Endodermal cell (in vitro differentiated cells): ENCODE measurements at regions not wholly inside any gene's neighbourhood (a gene's known extent, or its start where the extent isn't known, plus 50 kb on each side); places are given as distances from the start of the nearest gene placed in this dataset.

ENCODE experiments used
- DNase-seq: peaks from one replicate; pipeline ENCODE4 v3.0.0-alpha.2; 2017
- H3K27ac ChIP-seq: 2 replicates; pipeline ENCODE4 v1.5.1; 2013; ENCODE audit warnings: mild to moderate bottlenecking, low read depth, low read length, moderate library complexity
- H3K27me3 ChIP-seq: 2 replicates; pipeline ENCODE4 v1.6.1; 2013; ENCODE audit warnings: mild to moderate bottlenecking, low read length, moderate library complexity; ENCODE audit not compliant: insufficient read depth, control insufficient read depth, poor library complexity, severe bottlenecking
- H3K36me3 ChIP-seq: 2 replicates; pipeline ENCODE4 v1.7.0; 2013; ENCODE audit warnings: mild to moderate bottlenecking, low read length, moderate library complexity; ENCODE audit not compliant: control insufficient read depth, insufficient read depth
- H3K4me1 ChIP-seq: one replicate; pipeline ENCODE4 v1.7.0; 2013; ENCODE audit warnings: low read length; ENCODE audit not compliant: control insufficient read depth, insufficient read depth
- H3K4me3 ChIP-seq: 2 replicates; pipeline ENCODE4 v1.5.1; 2013; ENCODE audit warnings: mild to moderate bottlenecking, low read length, moderate library complexity
- H3K9ac ChIP-seq: 2 replicates; pipeline ENCODE4 v1.6.1; 2013; ENCODE audit warnings: mild to moderate bottlenecking, low read length, moderate library complexity; ENCODE audit not compliant: poor library complexity, severe bottlenecking; ENCODE audit errors: extremely low read depth
- H3K9me3 ChIP-seq: 2 replicates; pipeline ENCODE4 v1.6.1; 2013; ENCODE audit warnings: mild to moderate bottlenecking, low read length, moderate library complexity; ENCODE audit not compliant: control insufficient read depth
- H3K27ac Mint-ChIP-seq: 2 replicates; pipeline ENCODE4 v1.8.0; 2020; ENCODE audit warnings: mixed read lengths
- H3K27me3 Mint-ChIP-seq: 2 replicates; pipeline ENCODE4 v1.8.0; 2021; ENCODE audit warnings: mild to moderate bottlenecking, mixed read lengths; ENCODE audit not compliant: insufficient read depth
- H3K36me3 Mint-ChIP-seq: 2 replicates; pipeline ENCODE4 v1.8.0; 2020; ENCODE audit warnings: low read depth, mixed read lengths
- H3K4me1 Mint-ChIP-seq: 2 replicates; pipeline ENCODE4 v1.8.0; 2020; ENCODE audit warnings: mixed read lengths
- H3K4me3 Mint-ChIP-seq: 2 replicates; pipeline ENCODE4 v1.8.0; 2020; ENCODE audit warnings: mild to moderate bottlenecking, moderate library complexity, mixed read lengths
- H3K9me3 Mint-ChIP-seq: 2 replicates; pipeline ENCODE4 v1.8.0; 2020; ENCODE audit warnings: mild to moderate bottlenecking, mixed read lengths
- WGBS, 2 experiments: methylation state at CpG; one replicate each; pipeline versions ENCODE4 v1.1.5 to v1.1.7; 2013; ENCODE audit warnings: missing lambda C conversion rate in 2 of 2, mixed read lengths in 1 of 2; ENCODE audit not compliant: insufficient coverage in 1 of 2, insufficient read length in 1 of 2; 5-methylcytosine and 5-hydroxymethylcytosine counted together
- TF ChIP-seq, protein P1 (sequence below): fragments of 200-600 bp; sonication (generic); conservative IDR thresholded peaks from 2 replicates; pipeline ENCODE4 v1.5.0; 2021; ENCODE audit warnings: antibody characterized with exemption, mild to moderate bottlenecking

GRCh38 chr4:32219306-32220075, 1499.3 kb downstream of the PCDH7 start:
- H3K27ac Mint-ChIP-seq = no peak overlapping the region
- H3K9ac ChIP-seq = no peak overlapping the region
- H3K4me1 Mint-ChIP-seq = no peaks in the 10 kb centered on the region
- H3K36me3 Mint-ChIP-seq = no peaks in the 10 kb centered on the region
- no peak overlapping the region for H3K27ac ChIP-seq
- no peak for DNase-seq
- TF ChIP-seq, protein P1, sequence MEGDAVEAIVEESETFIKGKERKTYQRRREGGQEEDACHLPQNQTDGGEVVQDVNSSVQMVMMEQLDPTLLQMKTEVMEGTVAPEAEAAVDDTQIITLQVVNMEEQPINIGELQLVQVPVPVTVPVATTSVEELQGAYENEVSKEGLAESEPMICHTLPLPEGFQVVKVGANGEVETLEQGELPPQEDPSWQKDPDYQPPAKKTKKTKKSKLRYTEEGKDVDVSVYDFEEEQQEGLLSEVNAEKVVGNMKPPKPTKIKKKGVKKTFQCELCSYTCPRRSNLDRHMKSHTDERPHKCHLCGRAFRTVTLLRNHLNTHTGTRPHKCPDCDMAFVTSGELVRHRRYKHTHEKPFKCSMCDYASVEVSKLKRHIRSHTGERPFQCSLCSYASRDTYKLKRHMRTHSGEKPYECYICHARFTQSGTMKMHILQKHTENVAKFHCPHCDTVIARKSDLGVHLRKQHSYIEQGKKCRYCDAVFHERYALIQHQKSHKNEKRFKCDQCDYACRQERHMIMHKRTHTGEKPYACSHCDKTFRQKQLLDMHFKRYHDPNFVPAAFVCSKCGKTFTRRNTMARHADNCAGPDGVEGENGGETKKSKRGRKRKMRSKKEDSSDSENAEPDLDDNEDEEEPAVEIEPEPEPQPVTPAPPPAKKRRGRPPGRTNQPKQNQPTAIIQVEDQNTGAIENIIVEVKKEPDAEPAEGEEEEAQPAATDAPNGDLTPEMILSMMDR = no peak
- no peaks in the 10 kb centered on the region for H3K9me3 Mint-ChIP-seq
- no peaks in the 10 kb centered on the region for H3K27me3 ChIP-seq
- H3K36me3 ChIP-seq = no peaks in the 10 kb centered on the region
- 31 to 50% methylated on average over 2 to 3 of the region's 3 CpGs for WGBS, 2 experiments
- no peaks in the 10 kb centered on the region for H3K9me3 ChIP-seq
- no peaks in the 10 kb centered on the region for H3K27me3 Mint-ChIP-seq
- H3K4me3 Mint-ChIP-seq = no peak overlapping the region
- no peak overlapping the region for H3K4me3 ChIP-seq
- H3K4me1 ChIP-seq = no peaks in the 10 kb centered on the region

DNA sequence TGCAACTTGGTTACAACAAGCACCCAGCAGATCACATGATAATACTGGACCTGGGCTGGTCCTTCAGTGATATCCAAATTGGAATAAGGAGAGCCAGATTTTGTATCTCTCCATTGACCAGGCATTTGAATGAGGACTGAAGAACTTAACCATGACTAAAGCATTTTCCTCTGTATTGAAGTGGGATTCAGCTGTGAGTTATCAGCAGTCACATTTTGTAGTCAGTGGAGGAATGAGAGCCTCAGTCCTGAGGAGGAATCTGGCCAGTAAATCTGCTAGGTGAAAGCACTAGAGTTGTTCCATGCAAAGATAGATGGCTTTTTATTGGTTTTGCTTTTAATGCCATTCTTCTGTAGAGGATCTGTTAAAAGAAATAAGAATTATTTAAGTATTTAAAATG, 1506.0 kb downstream of the PCDH7 start:
- no peak overlapping the region for H3K4me3 Mint-ChIP-seq
- Histone ChIP-seq H3K36me3 (no peaks in the 10 kb centered on the region), H3K4me3 (no peak overlapping the region), H3K27me3 (no peaks in the 10 kb centered on the region), H3K4me1 (no peaks in the 10 kb centered on the region), H3K27ac (no peak overlapping the region), H3K9ac (no peak overlapping the region), H3K9me3 (no peaks in the 10 kb centered on the region)
- TF ChIP-seq, protein P1 = no peak
- no peaks in the 10 kb centered on the region for H3K4me1 Mint-ChIP-seq
- H3K9me3 Mint-ChIP-seq = peaks cover 2% of the 10 kb centered on the region
- H3K27me3 Mint-ChIP-seq = no peaks in the 10 kb centered on the region
- no peaks in the 10 kb centered on the region for H3K36me3 Mint-ChIP-seq
- DNase-seq = no peak
- no peak overlapping the region for H3K27ac Mint-ChIP-seq

- no peak for DNase-seq
- Mint-ChIP-seq H3K36me3 (no peaks in the 10 kb centered on the region), H3K4me3 (no peak overlapping the region), H3K27me3 (no peaks in the 10 kb centered on the region), H3K27ac (no peak overlapping the region), H3K9me3 (peaks cover 2% of the 10 kb centered on the region), H3K4me1 (no peaks in the 10 kb centered on the region)
- Histone ChIP-seq H3K27ac (no peak overlapping the region), H3K9me3 (no peaks in the 10 kb centered on the region), H3K27me3 (no peaks in the 10 kb centered on the region), H3K36me3 (no peaks in the 10 kb centered on the region), H3K9ac (no peak overlapping the region), H3K4me3 (no peak overlapping the region), H3K4me1 (no peaks in the 10 kb centered on the region)
- TF ChIP-seq, protein P1 = no peak
- WGBS, 2 experiments = 85% methylated on average over 2 of the region's 2 CpGs; no CpG with 5 or more reads in 1 of the 2 experiments
These were observed 1506.6 kb downstream of the PCDH7 start for GRCh38 chr4:32226733-32227132.
